Tibial nerve (tissue), 4 donors: ENCODE measurements at regions not wholly inside any gene's neighbourhood (a gene's known extent, or its start where the extent isn't known, plus 50 kb on each side); places are given as distances from the start of the nearest gene placed in this dataset.

Source experiments
- DNase-seq, 2 donors: peaks; one replicate each; pipeline ENCODE4 v3.0.0-alpha.2; 2019; ENCODE audit warnings: low spot score in 2 of 2
- H3K27ac ChIP-seq, 4 donors: fragments of 200-600 bp; sonication (generic) in 3 of 4; one replicate each; pipeline ENCODE4 v1.5.1; 2017 to 2019; ENCODE audit warnings: mild to moderate bottlenecking in 1 of 4
- H3K27me3 ChIP-seq, 2 donors: fragments of 200-600 bp; sonication (generic) in 1 of 2; one replicate each; pipeline versions ENCODE4 v1.5.1 to v1.6.0; 2017 to 2019
- H3K36me3 ChIP-seq, 3 donors: fragments of 200-600 bp; sonication (generic); one replicate each; pipeline ENCODE4 v1.5.1; 2018 to 2019
- H3K4me1 ChIP-seq, 4 donors: fragments of 200-600 bp; sonication (generic) in 3 of 4; one replicate each; pipeline ENCODE4 v1.5.1; 2017 to 2019
- H3K4me3 ChIP-seq, 4 donors: fragments of 200-600 bp; sonication (generic) in 3 of 4; one replicate each; pipeline ENCODE4 v1.5.1; 2017 to 2019; ENCODE audit warnings: mild to moderate bottlenecking in 1 of 4, moderate library complexity in 1 of 4
- H3K9me3 ChIP-seq, 4 donors: fragments of 200-600 bp; sonication (generic) in 3 of 4; one replicate each; pipeline ENCODE4 v1.5.1; 2017 to 2019
- EP300 ChIP-seq, 2 donors: sonication (generic); formaldehyde crosslinking; IDR thresholded peaks; one replicate each; pipeline ENCODE4 v1.6.1; 2017; ENCODE audit warnings: antibody characterized with exemption in 2 of 2, mild to moderate bottlenecking in 1 of 2
- POLR2A ChIP-seq, 2 donors: fragments of 450-650 bp; IDR thresholded peaks; one replicate each; pipeline ENCODE4 v1.6.1; 2017; ENCODE audit warnings: antibody characterized with exemption in 2 of 2, mild to moderate bottlenecking in 2 of 2, moderate library complexity in 2 of 2
- WGBS, 2 donors: methylation state at CpG; one replicate each; pipeline ENCODE4 v1.1.5; 2018; 5-methylcytosine and 5-hydroxymethylcytosine counted together
- TF ChIP-seq, protein P1 (sequence below), 5 experiments: fragments of 200-600 bp in 3 of 5; fragments of 450-650 bp in 2 of 5; sonication (generic) in 3 of 5; IDR thresholded peaks; one replicate each; pipeline ENCODE4 v1.5.1; 2016 to 2019; ENCODE audit warnings: antibody characterized with exemption in 5 of 5, mild to moderate bottlenecking in 3 of 5, moderate library complexity in 2 of 5

DNA sequence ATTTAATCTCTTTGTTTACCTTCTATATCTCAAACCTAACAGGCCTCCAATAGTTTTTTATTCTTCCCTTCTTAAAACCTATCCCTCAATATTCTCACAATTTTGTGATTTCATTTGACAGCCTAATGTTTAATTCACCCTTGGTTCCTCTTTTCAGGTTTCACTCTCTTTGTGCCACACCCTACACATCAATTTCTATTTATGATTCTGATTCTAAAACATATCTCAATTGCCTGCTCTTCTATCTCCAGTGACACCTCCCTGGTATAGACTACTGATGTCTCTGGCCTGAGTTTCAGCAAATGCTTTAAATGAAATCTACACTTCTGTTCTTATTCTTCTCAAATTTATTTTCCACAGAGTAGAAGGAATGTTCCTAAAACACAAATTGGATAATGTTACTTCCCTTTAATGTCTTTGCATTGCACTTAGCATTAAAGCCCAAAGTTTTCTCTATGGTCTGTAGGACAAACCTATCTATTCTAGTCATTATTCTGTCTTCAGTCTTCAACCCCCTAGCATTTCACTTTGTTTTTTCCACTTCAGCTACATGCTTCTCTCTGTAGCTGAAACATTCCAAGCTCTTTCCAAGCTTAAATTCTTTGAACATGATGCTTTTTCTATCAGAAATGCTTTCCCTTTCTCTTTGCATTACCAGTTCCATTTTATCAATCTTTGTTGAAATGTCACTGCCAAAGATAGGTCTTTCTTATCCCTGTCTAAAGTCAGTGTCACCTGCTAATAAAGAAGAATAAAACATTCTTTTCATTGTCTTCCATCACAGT, 622.0 kb downstream of the CENPC start:
- Histone ChIP-seq H3K27me3 (no peaks in the 10 kb centered on the region), H3K36me3 (no peaks in the 10 kb centered on the region), H3K9me3 (no peaks in the 10 kb centered on the region), H3K27ac (no peak overlapping the region), H3K4me3 (no peak overlapping the region), H3K4me1 (no peaks in the 10 kb centered on the region)
- no peak for DNase-seq
- TF ChIP-seq POLR2A (IDR thresholded peaks at IDR 0.05) (no peak), EP300 (IDR thresholded peaks at IDR 0.05) (no peak)
- TF ChIP-seq, protein P1, sequence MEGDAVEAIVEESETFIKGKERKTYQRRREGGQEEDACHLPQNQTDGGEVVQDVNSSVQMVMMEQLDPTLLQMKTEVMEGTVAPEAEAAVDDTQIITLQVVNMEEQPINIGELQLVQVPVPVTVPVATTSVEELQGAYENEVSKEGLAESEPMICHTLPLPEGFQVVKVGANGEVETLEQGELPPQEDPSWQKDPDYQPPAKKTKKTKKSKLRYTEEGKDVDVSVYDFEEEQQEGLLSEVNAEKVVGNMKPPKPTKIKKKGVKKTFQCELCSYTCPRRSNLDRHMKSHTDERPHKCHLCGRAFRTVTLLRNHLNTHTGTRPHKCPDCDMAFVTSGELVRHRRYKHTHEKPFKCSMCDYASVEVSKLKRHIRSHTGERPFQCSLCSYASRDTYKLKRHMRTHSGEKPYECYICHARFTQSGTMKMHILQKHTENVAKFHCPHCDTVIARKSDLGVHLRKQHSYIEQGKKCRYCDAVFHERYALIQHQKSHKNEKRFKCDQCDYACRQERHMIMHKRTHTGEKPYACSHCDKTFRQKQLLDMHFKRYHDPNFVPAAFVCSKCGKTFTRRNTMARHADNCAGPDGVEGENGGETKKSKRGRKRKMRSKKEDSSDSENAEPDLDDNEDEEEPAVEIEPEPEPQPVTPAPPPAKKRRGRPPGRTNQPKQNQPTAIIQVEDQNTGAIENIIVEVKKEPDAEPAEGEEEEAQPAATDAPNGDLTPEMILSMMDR (IDR thresholded peaks at IDR 0.05), result no peak

DNA sequence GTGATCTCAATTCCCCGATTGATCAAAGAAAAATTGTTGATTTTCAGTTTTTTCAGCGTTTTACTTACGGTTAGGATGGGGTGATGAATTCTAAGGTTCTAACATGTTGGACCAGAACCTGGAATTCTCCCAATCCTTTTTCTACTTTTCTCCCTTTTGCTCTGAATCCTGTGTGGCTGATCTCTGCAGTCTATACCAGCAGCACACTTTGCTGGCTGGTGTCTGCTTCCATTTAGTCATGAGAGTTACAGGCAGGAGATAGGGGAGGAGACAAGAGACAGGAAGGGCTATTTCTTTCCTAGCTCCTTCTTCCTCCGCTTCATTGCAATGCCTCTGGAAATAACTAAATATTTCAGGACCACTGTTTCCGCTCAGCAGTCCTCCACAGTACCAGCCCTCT, 623.9 kb downstream of the CENPC start:
- TF ChIP-seq EP300 (IDR thresholded peaks at IDR 0.05) (no peak), POLR2A (IDR thresholded peaks at IDR 0.05) (no peak)
- TF ChIP-seq, protein P1 (IDR thresholded peaks at IDR 0.05), result no peak
- Histone ChIP-seq H3K9me3 (no peaks in the 10 kb centered on the region), H3K36me3 (no peaks in the 10 kb centered on the region), H3K4me1 (no peaks in the 10 kb centered on the region), H3K27ac (no peak overlapping the region), H3K4me3 (no peak overlapping the region), H3K27me3 (no peaks in the 10 kb centered on the region)
- DNase-seq, result no peak
- WGBS, 2 donors, result 69 to 71% methylated on average over 5 of the region's 5 CpGs

DNA sequence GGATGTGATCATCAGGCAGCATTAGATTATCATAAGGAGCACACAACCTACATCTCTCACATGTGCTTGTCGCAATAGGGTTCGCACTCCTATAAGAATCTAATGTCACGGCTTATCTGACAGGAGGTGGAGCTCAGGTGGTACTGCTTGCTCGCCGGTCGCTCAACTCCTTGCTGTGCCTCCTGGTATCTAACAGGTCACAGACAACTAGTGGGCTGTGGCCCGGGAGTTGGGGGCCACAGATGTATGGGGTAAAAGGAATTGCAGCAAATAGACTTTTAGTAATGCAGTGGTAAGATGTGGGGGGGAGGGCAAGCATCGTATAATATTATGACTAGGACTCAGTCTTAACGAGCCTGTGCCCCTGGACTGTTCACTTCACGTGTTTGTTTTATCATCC, 624.8 kb downstream of the CENPC start:
- DNase-seq, result no peak
- Histone ChIP-seq H3K4me1 (no peaks in the 10 kb centered on the region), H3K9me3 (no peaks in the 10 kb centered on the region), H3K27ac (no peak overlapping the region), H3K4me3 (no peak overlapping the region), H3K36me3 (no peaks in the 10 kb centered on the region), H3K27me3 (no peaks in the 10 kb centered on the region)
- WGBS, 2 donors, result 89 to 93% methylated on average over 10 of the region's 10 CpGs
- TF ChIP-seq EP300 (IDR thresholded peaks at IDR 0.05) (no peak), POLR2A (IDR thresholded peaks at IDR 0.05) (no peak)
- TF ChIP-seq, protein P1 (IDR thresholded peaks at IDR 0.05), result no peak

DNA sequence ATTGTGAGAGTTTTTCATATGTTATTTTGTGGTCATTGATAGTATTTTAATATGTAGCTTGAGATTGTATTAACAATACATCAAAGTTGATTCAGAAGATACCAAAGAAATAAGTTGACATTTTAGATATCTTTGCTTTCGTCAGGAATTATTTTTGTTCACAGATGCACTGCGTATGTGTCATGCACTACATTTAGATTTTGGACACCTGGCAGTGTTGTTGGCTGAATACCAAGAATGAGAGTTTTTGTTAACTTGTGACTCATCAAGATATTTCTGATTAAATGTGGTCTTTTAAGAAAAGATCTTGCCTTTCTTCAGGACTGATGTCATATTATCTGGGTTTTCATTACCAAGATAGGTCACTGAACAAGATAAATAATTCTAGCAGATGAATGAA, 633.4 kb downstream of the CENPC start:
- Histone ChIP-seq H3K4me3 (no peak overlapping the region), H3K36me3 (no peaks in the 10 kb centered on the region), H3K4me1 (no peaks in the 10 kb centered on the region), H3K9me3 (no peaks in the 10 kb centered on the region), H3K27me3 (no peaks in the 10 kb centered on the region), H3K27ac (no peak overlapping the region)
- 63 to 76% methylated on average over 2 of the region's 2 CpGs for WGBS, 2 donors
- TF ChIP-seq EP300 (IDR thresholded peaks at IDR 0.05) (no peak), POLR2A (IDR thresholded peaks at IDR 0.05) (no peak)
- TF ChIP-seq, protein P1 (IDR thresholded peaks at IDR 0.05), result no peak
- no peak for DNase-seq

DNA sequence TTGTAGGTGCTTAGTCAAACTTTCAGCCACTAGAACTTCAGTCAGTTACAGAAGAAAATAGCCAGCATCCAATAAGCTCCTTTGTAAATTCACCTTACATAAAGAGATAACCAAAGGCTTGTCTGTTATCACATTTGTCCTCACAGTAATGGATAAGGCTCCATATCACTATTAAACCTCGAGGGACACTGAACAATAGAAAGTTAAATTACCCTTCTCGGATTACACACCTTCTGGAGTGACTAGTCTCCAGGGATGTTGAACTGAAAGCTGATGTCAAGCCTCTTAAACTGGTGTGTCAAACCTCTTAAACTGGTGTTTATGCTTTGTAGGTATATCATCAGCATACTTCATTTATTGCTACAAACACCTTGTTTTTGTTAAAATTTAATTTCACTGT, 639.0 kb downstream of the CENPC start:
- Histone ChIP-seq H3K4me1 (no peaks in the 10 kb centered on the region), H3K36me3 (no peaks in the 10 kb centered on the region), H3K27me3 (no peaks in the 10 kb centered on the region), H3K27ac (no peak overlapping the region), H3K9me3 (no peaks in the 10 kb centered on the region), H3K4me3 (no peak overlapping the region)
- TF ChIP-seq, protein P1 (IDR thresholded peaks at IDR 0.05), result no peak
- TF ChIP-seq EP300 (IDR thresholded peaks at IDR 0.05) (no peak), POLR2A (IDR thresholded peaks at IDR 0.05) (no peak)
- WGBS, 2 donors, result 30% methylated on average over 2 of the region's 2 CpGs
- DNase-seq, result no peak
